CD14-positive monocyte (primary cell): ENCODE measurements at regions not wholly inside any gene's neighbourhood (a gene's known extent, or its start where the extent isn't known, plus 50 kb on each side); places are given as distances from the start of the nearest gene placed in this dataset.
"Not testable (repeated sequence)": the region's sequence is repeated elsewhere in the genome, so short reads cannot be mapped to it uniquely, and the experiment has no call there.

Experiments
- DNase-seq, 3 donors: peaks; one replicate each; pipeline ENCODE4 v3.0.0-alpha.2; 2011 to 2022
- H2AFZ ChIP-seq: 2 replicates; pipeline ENCODE4 v1.6.0; 2012; ENCODE audit warnings: mild to moderate bottlenecking, low read depth, low read length, inconsistent platforms; ENCODE audit not compliant: insufficient read depth, poor library complexity, severe bottlenecking
- H3K27ac ChIP-seq, 2 donors: 1 replicate in 1 of 2; 2 replicates in 1 of 2; pipeline ENCODE4 v1.5.1; 2012 to 2013; ENCODE audit warnings: low read length in 2 of 2, control low read depth in 1 of 2, inconsistent platforms in 1 of 2, low read depth in 1 of 2, mild to moderate bottlenecking in 1 of 2
- H3K27me3 ChIP-seq, 2 donors: one replicate each; pipeline versions ENCODE4 v1.6.0 to v1.6.1; 2011 to 2013; ENCODE audit warnings: low read length in 2 of 2; ENCODE audit not compliant: control insufficient read depth in 2 of 2, insufficient read depth in 2 of 2
- H3K36me3 ChIP-seq, 2 donors: replicated peaks in 1 of 2; 1 replicate in 1 of 2; 2 replicates in 1 of 2; pipeline versions ENCODE4 v1.5.1 to v1.6.1; 2012 to 2013; ENCODE audit warnings: low read length in 2 of 2, control low read depth in 1 of 2, inconsistent platforms in 1 of 2, mild to moderate bottlenecking in 1 of 2; ENCODE audit not compliant: insufficient read depth in 2 of 2, control insufficient read depth in 1 of 2
- H3K4me1 ChIP-seq, 2 donors: 1 replicate in 1 of 2; 2 replicates in 1 of 2; pipeline versions ENCODE4 v1.5.1 to v1.6.1; 2012 to 2013; ENCODE audit warnings: low read length in 2 of 2, control low read depth in 1 of 2, inconsistent platforms in 1 of 2, mild to moderate bottlenecking in 1 of 2, moderate library complexity in 1 of 2; ENCODE audit not compliant: insufficient read depth in 2 of 2, control insufficient read depth in 1 of 2
- H3K4me2 ChIP-seq: replicated peaks from 2 replicates; pipeline ENCODE3; 2012; ENCODE audit warnings: low read length, moderate library complexity, mild to moderate bottlenecking; ENCODE audit not compliant: poor library complexity, severe bottlenecking; ENCODE audit errors: extremely low read depth
- H3K4me3 ChIP-seq, 3 experiments: fragments of 200-600 bp in 1 of 3; sonication (generic) in 1 of 3; replicated peaks in 1 of 3; 1 replicate in 2 of 3; 2 replicates in 1 of 3; pipeline ENCODE4 v1.5.1; 2011 to 2013; ENCODE audit warnings: low read length in 3 of 3, mild to moderate bottlenecking in 3 of 3, control low read depth in 2 of 3, low read depth in 2 of 3, inconsistent platforms in 1 of 3, moderate library complexity in 1 of 3
- H3K79me2 ChIP-seq: 2 replicates; pipeline ENCODE4 v1.6.0; 2012; ENCODE audit warnings: mild to moderate bottlenecking, control low read depth, inconsistent platforms, low read length, moderate library complexity; ENCODE audit not compliant: insufficient read depth
- H3K9ac ChIP-seq: 2 replicates; pipeline ENCODE4 v1.6.0; 2017; ENCODE audit warnings: low read length, mild to moderate bottlenecking; ENCODE audit not compliant: insufficient read depth, poor library complexity, severe bottlenecking
- H3K9me3 ChIP-seq, 2 donors: replicated peaks in 1 of 2; 1 replicate in 1 of 2; 2 replicates in 1 of 2; pipeline versions ENCODE4 v1.5.1 to v1.6.1; 2012 to 2013; ENCODE audit warnings: low read length in 2 of 2, control low read depth in 1 of 2; ENCODE audit not compliant: control insufficient read depth in 1 of 2, insufficient read depth in 1 of 2
- H4K20me1 ChIP-seq: 2 replicates; pipeline ENCODE4 v1.6.0; 2012; ENCODE audit warnings: mild to moderate bottlenecking, low read length, control low read depth, moderate library complexity; ENCODE audit not compliant: insufficient read depth
- H3K27ac Mint-ChIP-seq, 7 donors: one replicate each; pipeline ENCODE4 v1.8.0; 2020; ENCODE audit warnings: mild to moderate bottlenecking in 7 of 7, mixed read lengths in 7 of 7, moderate library complexity in 6 of 7, inconsistent platforms in 2 of 7
- H3K27me3 Mint-ChIP-seq, 3 donors: one replicate each; pipeline ENCODE4 v1.8.0; 2021 to 2022; ENCODE audit warnings: low read depth in 3 of 3, mild to moderate bottlenecking in 3 of 3, mixed read lengths in 3 of 3, moderate library complexity in 3 of 3, inconsistent platforms in 1 of 3
- H3K36me3 Mint-ChIP-seq, 2 donors: one replicate each; pipeline ENCODE4 v1.8.0; 2020; ENCODE audit warnings: mixed read lengths in 2 of 2, inconsistent platforms in 1 of 2, mild to moderate bottlenecking in 1 of 2
- H3K4me1 Mint-ChIP-seq: one replicate; pipeline ENCODE4 v1.8.0; 2020; ENCODE audit warnings: mild to moderate bottlenecking, mixed read lengths
- H3K4me3 Mint-ChIP-seq, 2 donors: one replicate each; pipeline ENCODE4 v1.8.0; 2020; ENCODE audit warnings: mild to moderate bottlenecking in 2 of 2, mixed read lengths in 2 of 2, moderate library complexity in 1 of 2
- H3K9me3 Mint-ChIP-seq, 7 donors: one replicate each; pipeline ENCODE4 v1.8.0; 2020 to 2022; ENCODE audit warnings: mixed read lengths in 7 of 7, mild to moderate bottlenecking in 6 of 7, moderate library complexity in 6 of 7, inconsistent platforms in 2 of 7
- WGBS: methylation state at CpG from one replicate; pipeline ENCODE4 v1.1.5; 2013; ENCODE audit warnings: missing lambda C conversion rate; ENCODE audit not compliant: insufficient coverage; 5-methylcytosine and 5-hydroxymethylcytosine counted together
- intact Hi-C, 2 donors: fragments of 100-400 bp; cut with micrococcal nuclease; formaldehyde crosslinking; loops; one replicate each; pipeline versions ENCODE4 v1.15.0 to v1.15.1; 2023
- TF ChIP-seq, protein P1 (sequence below): fragments of 200-600 bp; IDR thresholded peaks from one replicate; pipeline ENCODE4 v1.8.0; 2022; ENCODE audit warnings: antibody characterized with exemption, mild to moderate bottlenecking

DNA sequence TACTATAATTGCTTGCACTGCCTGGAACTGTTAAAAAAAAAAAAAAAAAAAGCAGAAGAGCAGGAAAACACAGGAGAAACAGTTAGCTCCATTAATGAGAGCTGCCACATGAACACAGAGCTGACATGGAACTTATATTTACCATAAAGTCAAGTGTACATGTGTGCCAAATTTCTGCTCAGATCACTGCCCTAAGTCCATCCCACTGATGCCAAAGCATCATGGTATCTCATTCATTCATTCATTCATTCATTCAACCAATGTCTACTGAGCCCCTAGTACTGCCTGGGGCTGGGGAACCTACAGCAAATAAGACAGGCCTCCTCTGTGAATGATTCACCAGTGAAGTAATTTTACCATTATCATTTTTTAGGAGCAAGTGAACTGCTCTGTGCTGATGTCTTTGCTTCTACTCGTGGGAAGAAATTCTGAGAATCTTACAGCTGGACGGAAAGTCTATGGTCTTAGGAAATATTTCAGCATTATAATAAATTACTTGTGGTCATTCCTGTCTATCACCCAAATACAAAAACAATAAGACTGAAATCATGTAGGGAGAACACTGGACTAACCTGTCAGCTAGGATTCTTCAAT is 58.8 kb upstream of the ABLIM1 start:
- Mint-ChIP-seq H3K9me3 (peaks cover 0 to 4% (median 0%) of the 10 kb centered on the region in 7 donors), H3K4me3 (no peak overlapping the region), H3K27me3 (peaks cover 0 to 2% (median 1%) of the 10 kb centered on the region in 3 donors), H3K27ac (no peak overlapping the region), H3K36me3 (no peaks in the 10 kb centered on the region), H3K4me1 (peaks cover 5% of the 10 kb centered on the region)
- no peaks in the 10 kb centered on the region for H3K27me3 ChIP-seq
- H3K4me3 ChIP-seq, result no peak overlapping the region
- H3K27ac ChIP-seq, result no peak overlapping the region
- H2AFZ ChIP-seq, result no peak overlapping the region
- H3K79me2 ChIP-seq, result no peaks in the 10 kb centered on the region
- TF ChIP-seq, protein P1, sequence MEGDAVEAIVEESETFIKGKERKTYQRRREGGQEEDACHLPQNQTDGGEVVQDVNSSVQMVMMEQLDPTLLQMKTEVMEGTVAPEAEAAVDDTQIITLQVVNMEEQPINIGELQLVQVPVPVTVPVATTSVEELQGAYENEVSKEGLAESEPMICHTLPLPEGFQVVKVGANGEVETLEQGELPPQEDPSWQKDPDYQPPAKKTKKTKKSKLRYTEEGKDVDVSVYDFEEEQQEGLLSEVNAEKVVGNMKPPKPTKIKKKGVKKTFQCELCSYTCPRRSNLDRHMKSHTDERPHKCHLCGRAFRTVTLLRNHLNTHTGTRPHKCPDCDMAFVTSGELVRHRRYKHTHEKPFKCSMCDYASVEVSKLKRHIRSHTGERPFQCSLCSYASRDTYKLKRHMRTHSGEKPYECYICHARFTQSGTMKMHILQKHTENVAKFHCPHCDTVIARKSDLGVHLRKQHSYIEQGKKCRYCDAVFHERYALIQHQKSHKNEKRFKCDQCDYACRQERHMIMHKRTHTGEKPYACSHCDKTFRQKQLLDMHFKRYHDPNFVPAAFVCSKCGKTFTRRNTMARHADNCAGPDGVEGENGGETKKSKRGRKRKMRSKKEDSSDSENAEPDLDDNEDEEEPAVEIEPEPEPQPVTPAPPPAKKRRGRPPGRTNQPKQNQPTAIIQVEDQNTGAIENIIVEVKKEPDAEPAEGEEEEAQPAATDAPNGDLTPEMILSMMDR, result no peak
- DNase-seq, result no peak
- H3K4me2 ChIP-seq, result no peak overlapping the region
- intact Hi-C loops, result no loop called here
- H3K4me1 ChIP-seq, result no peaks in the 10 kb centered on the region
- no peak overlapping the region for H3K9ac ChIP-seq
- no CpG with 5 or more reads among the region's 2 CpGs for WGBS
- no peaks in the 10 kb centered on the region for H3K9me3 ChIP-seq
- no peaks in the 10 kb centered on the region for H4K20me1 ChIP-seq
- H3K36me3 ChIP-seq, result no peaks in the 10 kb centered on the region

DNA sequence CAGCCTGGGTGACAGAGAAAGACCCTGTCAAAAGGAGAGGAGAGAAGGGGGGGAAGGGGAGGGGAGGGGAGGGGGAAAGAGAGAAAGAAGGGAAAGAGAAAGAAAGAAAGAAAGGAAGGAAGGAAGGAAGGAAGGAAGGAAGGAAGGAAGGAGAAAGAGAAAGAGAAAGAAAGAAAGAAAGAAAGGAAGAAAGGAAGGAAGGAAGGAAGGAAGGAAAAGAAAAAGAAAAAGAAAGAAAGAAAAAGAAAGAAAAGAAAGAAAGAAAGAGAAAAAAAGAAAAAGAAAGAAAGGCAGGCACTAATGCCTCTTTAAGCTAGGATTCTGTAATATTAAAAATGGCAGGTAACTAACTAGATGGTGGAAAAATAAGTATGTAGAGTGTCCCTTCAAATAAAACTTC is 59.8 kb upstream of the ABLIM1 start:
- H3K79me2 ChIP-seq, H3K9ac ChIP-seq, H3K36me3 Mint-ChIP-seq, H3K27me3 Mint-ChIP-seq, DNase-seq, H3K4me3 Mint-ChIP-seq, H3K9me3 Mint-ChIP-seq, H2AFZ ChIP-seq, H3K4me1 Mint-ChIP-seq, intact Hi-C loops, H3K27ac Mint-ChIP-seq, H3K9me3 ChIP-seq, H4K20me1 ChIP-seq, H3K4me2 ChIP-seq, H3K27ac ChIP-seq, H3K36me3 ChIP-seq, H3K4me3 ChIP-seq, H3K4me1 ChIP-seq, H3K27me3 ChIP-seq: not testable (repeated sequence)
